Gastrocnemius medialis (tissue), 4 donors: ENCODE measurements at regions not wholly inside any gene's neighbourhood (a gene's known extent, or its start where the extent isn't known, plus 50 kb on each side); places are given as distances from the start of the nearest gene placed in this dataset.

Experiments
- ATAC-seq, 2 donors: fragments of 150-250 bp; one replicate each; pipeline ENCODE4 v1.9.1; 2016
- DNase-seq, 2 donors: peaks; one replicate each; pipeline ENCODE4 v3.0.0-alpha.2; 2019
- H3K27ac ChIP-seq, 4 donors: fragments of 200-600 bp; sonication (generic); 1 replicate in 1 of 4; 2 replicates in 3 of 4; pipeline ENCODE4 v1.5.1; 2016 to 2018; ENCODE audit warnings: mild to moderate bottlenecking in 2 of 4, moderate library complexity in 1 of 4
- H3K27me3 ChIP-seq, 3 donors: fragments of 200-600 bp; sonication (generic) in 2 of 3; 1 replicate in 1 of 3; 2 replicates in 2 of 3; pipeline versions ENCODE4 v1.5.1 to v1.6.0; 2016 to 2019; ENCODE audit warnings: mild to moderate bottlenecking in 1 of 3, moderate library complexity in 1 of 3
- H3K36me3 ChIP-seq, 2 donors: fragments of 200-600 bp; sonication (generic) in 1 of 2; one replicate each; pipeline ENCODE4 v1.5.1; 2017 to 2018
- H3K4me1 ChIP-seq, 2 donors: fragments of 200-600 bp; sonication (generic) in 1 of 2; one replicate each; pipeline ENCODE4 v1.5.1; 2016 to 2017; ENCODE audit warnings: mild to moderate bottlenecking in 2 of 2
- H3K4me3 ChIP-seq, 4 donors: fragments of 200-600 bp; sonication (generic) in 3 of 4; 1 replicate in 1 of 4; 2 replicates in 3 of 4; pipeline ENCODE4 v1.5.1; 2016 to 2019; ENCODE audit warnings: mild to moderate bottlenecking in 2 of 4
- H3K9me3 ChIP-seq, 3 donors: fragments of 200-600 bp; sonication (generic) in 2 of 3; 1 replicate in 1 of 3; 2 replicates in 2 of 3; pipeline ENCODE4 v1.5.1; 2016 to 2019
- POLR2A ChIP-seq, 2 donors: fragments of 450-650 bp; IDR thresholded peaks; one replicate each; pipeline ENCODE4 v1.6.1; 2017; ENCODE audit warnings: antibody characterized with exemption in 2 of 2, mild to moderate bottlenecking in 2 of 2, moderate library complexity in 2 of 2
- in situ Hi-C, 4 donors: fragments of 200-750 bp; cut with MboI; loops; one replicate each; pipeline versions ENCODE4 v1.15.0 to v1.8.0; 2017; ENCODE audit warnings: low sequenced_read_pairs in 4 of 4
- intact Hi-C: fragments of 100-400 bp; cut with DNase I; formaldehyde crosslinking; loops from one replicate; pipeline ENCODE4 v1.15.1; 2023; ENCODE audit warnings: low total_unique reads
- TF ChIP-seq, protein P1 (sequence below), 5 experiments: fragments of 450-650 bp in 3 of 5; fragments of 200-600 bp in 2 of 5; sonication (generic) in 2 of 5; IDR thresholded peaks in 4 of 5; conservative IDR thresholded peaks in 1 of 5; 1 replicate in 4 of 5; 2 replicates in 1 of 5; pipeline ENCODE4 v1.5.1; 2016 to 2019; ENCODE audit warnings: antibody characterized with exemption in 5 of 5, mild to moderate bottlenecking in 3 of 5, moderate library complexity in 3 of 5

DNA sequence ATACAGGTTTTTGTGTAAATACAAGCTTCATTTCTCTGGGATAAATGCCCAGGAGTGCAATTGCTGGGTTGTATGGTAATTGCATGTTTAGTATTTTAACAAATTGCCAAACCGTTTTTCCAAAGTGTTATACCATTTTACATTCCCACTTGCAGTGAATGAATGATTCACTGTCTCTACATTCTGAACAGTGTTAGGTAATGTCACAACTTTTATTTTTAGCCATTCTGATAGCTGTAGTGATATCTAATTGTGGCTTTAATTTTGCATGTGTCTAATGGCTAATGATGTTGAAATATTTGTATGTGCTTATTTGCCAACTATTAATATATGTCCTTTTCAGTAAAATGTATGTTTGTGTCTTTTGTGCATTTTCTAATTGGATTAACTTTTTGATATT lies 156.9 kb upstream of the CES5A start:
- Histone ChIP-seq H3K27me3 (no peaks in the 10 kb centered on the region), H3K9me3 (no peaks in the 10 kb centered on the region), H3K27ac (no peak overlapping the region), H3K4me3 (no peak overlapping the region), H3K36me3 (no peaks in the 10 kb centered on the region), H3K4me1 (no peaks in the 10 kb centered on the region)
- DNase-seq, result no peak
- TF ChIP-seq, protein P1, sequence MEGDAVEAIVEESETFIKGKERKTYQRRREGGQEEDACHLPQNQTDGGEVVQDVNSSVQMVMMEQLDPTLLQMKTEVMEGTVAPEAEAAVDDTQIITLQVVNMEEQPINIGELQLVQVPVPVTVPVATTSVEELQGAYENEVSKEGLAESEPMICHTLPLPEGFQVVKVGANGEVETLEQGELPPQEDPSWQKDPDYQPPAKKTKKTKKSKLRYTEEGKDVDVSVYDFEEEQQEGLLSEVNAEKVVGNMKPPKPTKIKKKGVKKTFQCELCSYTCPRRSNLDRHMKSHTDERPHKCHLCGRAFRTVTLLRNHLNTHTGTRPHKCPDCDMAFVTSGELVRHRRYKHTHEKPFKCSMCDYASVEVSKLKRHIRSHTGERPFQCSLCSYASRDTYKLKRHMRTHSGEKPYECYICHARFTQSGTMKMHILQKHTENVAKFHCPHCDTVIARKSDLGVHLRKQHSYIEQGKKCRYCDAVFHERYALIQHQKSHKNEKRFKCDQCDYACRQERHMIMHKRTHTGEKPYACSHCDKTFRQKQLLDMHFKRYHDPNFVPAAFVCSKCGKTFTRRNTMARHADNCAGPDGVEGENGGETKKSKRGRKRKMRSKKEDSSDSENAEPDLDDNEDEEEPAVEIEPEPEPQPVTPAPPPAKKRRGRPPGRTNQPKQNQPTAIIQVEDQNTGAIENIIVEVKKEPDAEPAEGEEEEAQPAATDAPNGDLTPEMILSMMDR (IDR thresholded peaks at IDR 0.05 in 4 of 5, conservative IDR thresholded peaks at IDR 0.05 in 1 of 5), result no peak
- no peak for TF ChIP-seq POLR2A (IDR thresholded peaks at IDR 0.05)
- no peak for ATAC-seq
- intact Hi-C loops, result no loop called here
- in situ Hi-C loops, result no loop called here

DNA sequence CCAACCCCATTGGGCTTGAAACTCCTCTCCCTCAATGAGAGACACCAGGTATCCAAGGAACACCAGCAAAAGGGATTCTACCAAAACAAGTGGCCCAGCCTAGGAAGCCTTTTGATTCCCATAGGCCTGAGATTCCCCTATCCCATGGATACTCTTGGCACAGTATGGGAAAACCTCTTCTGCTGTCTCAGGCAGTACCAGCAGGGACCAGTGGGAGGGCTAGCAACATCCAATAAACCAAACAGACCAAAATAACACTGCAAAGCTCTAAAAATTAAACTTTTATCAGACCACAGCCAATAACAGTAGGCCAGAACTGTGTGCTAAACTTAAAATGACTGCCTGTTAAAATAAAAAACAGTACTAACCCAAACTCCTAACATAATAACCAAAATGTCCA lies 153.9 kb upstream of the CES5A start:
- in situ Hi-C loops, result loop anchor here in 1 of 4 donors (10.0 kb wide), 1 partner anchor 64 kb away; no protein-coding TSS in a partner anchor

DNA sequence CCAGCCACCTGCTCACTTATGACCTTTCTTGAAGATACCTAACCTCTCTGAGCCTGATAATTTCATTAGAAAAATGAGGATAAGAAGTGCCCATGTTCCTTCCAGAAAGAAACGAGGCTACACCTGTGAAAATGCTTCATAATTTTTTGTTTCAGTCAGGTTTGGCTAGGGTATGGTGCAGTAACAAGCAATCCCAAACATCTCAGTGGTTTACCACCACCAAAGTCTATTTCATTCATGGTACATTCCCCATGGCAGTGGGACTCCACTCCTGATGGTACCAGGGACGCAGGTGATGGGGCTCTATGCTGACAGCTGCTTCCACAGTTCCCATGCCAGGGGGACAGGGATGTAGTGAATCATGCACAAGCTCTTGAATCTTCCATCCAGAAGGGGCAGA lies 147.6 kb upstream of the CES5A start:
- H3K27me3 ChIP-seq, result no peaks in the 10 kb centered on the region
- in situ Hi-C loops, result loop anchor here in 1 of 4 donors (10.0 kb wide), 1 partner anchor 58 kb away; no protein-coding TSS in a partner anchor

More for the DNA sequence above, 153.9 kb upstream of the CES5A start:
- Histone ChIP-seq H3K4me3 (no peak overlapping the region), H3K27ac (no peak overlapping the region), H3K27me3 (no peaks in the 10 kb centered on the region), H3K36me3 (no peaks in the 10 kb centered on the region), H3K4me1 (no peaks in the 10 kb centered on the region), H3K9me3 (no peaks in the 10 kb centered on the region)
- intact Hi-C loops, result no loop called here
- DNase-seq, result no peak
- no peak for ATAC-seq
- TF ChIP-seq POLR2A (IDR thresholded peaks at IDR 0.05), result no peak
- TF ChIP-seq, protein P1 (IDR thresholded peaks at IDR 0.05 in 4 of 5, conservative IDR thresholded peaks at IDR 0.05 in 1 of 5), result no peak

DNA sequence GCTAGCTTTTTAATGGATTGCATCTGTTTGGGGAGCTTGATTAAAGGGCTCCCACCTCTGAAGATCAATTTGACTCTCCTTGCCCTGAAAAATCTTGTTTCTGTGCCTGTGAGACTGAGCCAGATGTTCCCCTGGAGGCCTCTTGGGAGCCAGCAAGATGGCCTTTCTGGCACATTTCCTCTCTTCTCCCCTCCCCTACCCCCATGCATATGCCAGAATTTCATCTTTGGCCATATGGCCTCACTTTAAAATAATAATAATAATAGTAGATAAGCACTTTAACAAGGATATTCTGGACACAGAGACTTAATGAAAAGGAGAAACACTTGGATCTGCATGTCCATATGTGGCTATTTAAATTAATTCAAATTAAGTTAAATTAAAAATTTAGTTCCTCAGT lies 144.1 kb upstream of the CES5A start:
- Histone ChIP-seq H3K4me1 (no peaks in the 10 kb centered on the region), H3K9me3 (no peaks in the 10 kb centered on the region), H3K4me3 (no peak overlapping the region), H3K27me3 (no peaks in the 10 kb centered on the region), H3K36me3 (no peaks in the 10 kb centered on the region), H3K27ac (no peak overlapping the region)
- no peak for ATAC-seq
- DNase-seq, result no peak
- in situ Hi-C loops, result no loop called here
- TF ChIP-seq, protein P1 (IDR thresholded peaks at IDR 0.05 in 4 of 5, conservative IDR thresholded peaks at IDR 0.05 in 1 of 5), result no peak
- no peak for TF ChIP-seq POLR2A (IDR thresholded peaks at IDR 0.05)
- intact Hi-C loops, result no loop called here

More for the DNA sequence above, 147.6 kb upstream of the CES5A start:
- H3K36me3 ChIP-seq, result no peaks in the 10 kb centered on the region
- no peak overlapping the region for H3K27ac ChIP-seq
- H3K4me3 ChIP-seq, result no peak overlapping the region
- no peaks in the 10 kb centered on the region for H3K4me1 ChIP-seq
- intact Hi-C loops, result no loop called here
- ATAC-seq (no peak), DNase-seq (no peak)
- no peaks in the 10 kb centered on the region for H3K9me3 ChIP-seq
- no peak for TF ChIP-seq POLR2A (IDR thresholded peaks at IDR 0.05)
- TF ChIP-seq, protein P1 (IDR thresholded peaks at IDR 0.05 in 4 of 5, conservative IDR thresholded peaks at IDR 0.05 in 1 of 5), result no peak

DNA sequence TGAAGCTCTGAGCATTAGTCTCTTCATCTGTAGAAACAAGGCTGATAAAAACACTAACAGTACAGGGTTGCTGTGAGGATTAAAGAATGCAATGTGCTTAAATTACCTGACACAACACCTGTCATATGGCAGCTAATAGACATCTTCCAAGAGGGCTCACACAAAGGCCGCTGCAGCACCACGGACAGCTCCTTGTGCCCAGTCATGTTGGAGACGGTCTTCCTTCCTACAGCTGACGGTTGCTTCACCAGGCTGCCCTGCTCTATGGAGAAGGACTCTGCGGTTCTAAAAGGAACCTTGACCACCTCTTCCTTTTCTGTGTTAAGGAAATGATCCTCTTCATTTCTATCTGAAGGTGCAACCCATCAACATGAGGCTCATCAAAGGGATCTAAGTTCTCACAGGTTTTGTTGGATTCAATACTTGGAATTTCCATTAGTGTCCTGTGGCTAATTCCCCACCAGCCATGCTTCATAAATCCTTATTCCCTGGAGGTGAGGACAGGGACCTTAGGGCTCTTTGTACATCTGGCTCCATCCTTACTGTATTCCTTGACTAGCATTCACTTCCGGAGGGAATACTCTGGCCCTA lies 138.9 kb upstream of the CES5A start:
- intact Hi-C loops, result no loop called here
- no peak for ATAC-seq
- H3K36me3 ChIP-seq, result no peaks in the 10 kb centered on the region

More for the DNA sequence above, 138.9 kb upstream of the CES5A start:
- in situ Hi-C loops, result no loop called here
- Histone ChIP-seq H3K4me3 (no peak overlapping the region), H3K27ac (no peak overlapping the region), H3K27me3 (no peaks in the 10 kb centered on the region), H3K9me3 (no peaks in the 10 kb centered on the region), H3K4me1 (no peaks in the 10 kb centered on the region)
- TF ChIP-seq, protein P1 (IDR thresholded peaks at IDR 0.05 in 4 of 5, conservative IDR thresholded peaks at IDR 0.05 in 1 of 5), result no peak
- no peak for TF ChIP-seq POLR2A (IDR thresholded peaks at IDR 0.05)
- DNase-seq, result no peak
